GM23248 (cell line): ENCODE measurements at regions not wholly inside any gene's neighbourhood (a gene's known extent, or its start where the extent isn't known, plus 50 kb on each side); places are given as distances from the start of the nearest gene placed in this dataset.

Experiments used
- EZH2 ChIP-seq: fragments of 200-600 bp; sonication (generic); IDR thresholded peaks from 2 replicates; pipeline ENCODE4 v1.6.1; 2018; ENCODE audit warnings: antibody characterized with exemption, mild to moderate bottlenecking; ENCODE audit not compliant: insufficient read depth, poor library complexity, severe bottlenecking
- EZH2phosphoT487 ChIP-seq: fragments of 200-600 bp; sonication (generic); IDR thresholded peaks from 2 replicates; pipeline ENCODE4 v1.6.1; 2018; ENCODE audit warnings: antibody characterized with exemption, moderate library complexity, mild to moderate bottlenecking, low read depth; ENCODE audit not compliant: insufficient read depth

- TF ChIP-seq EZH2 (no peak), EZH2phosphoT487 (no peak)
Observed at GRCh38 chr5:86864051-86864450, 246.3 kb downstream of the COX7C start.
